HFF-Myc (cell line): ENCODE measurements at regions not wholly inside any gene's neighbourhood (a gene's known extent, or its start where the extent isn't known, plus 50 kb on each side); places are given as distances from the start of the nearest gene placed in this dataset.

Experiments
- DNase-seq: peaks from one replicate; pipeline ENCODE4 v3.0.0-alpha.2; 2011; ENCODE audit warnings: low read depth; ENCODE audit errors: extremely low read depth
- H3K4me3 ChIP-seq: replicated peaks from 2 replicates; pipeline ENCODE4 v1.5.1; 2011; ENCODE audit warnings: low read depth, mild to moderate bottlenecking, control low read depth, low read length
- CTCF ChIP-seq: IDR thresholded peaks from 2 replicates; pipeline ENCODE4 v1.5.1; 2012; ENCODE audit warnings: mild to moderate bottlenecking, low read depth, low read length, control low read depth; ENCODE audit errors: missing control alignments

GRCh38 chr6:150661216-150662007, 61.7 kb downstream of the PLEKHG1 start:
- no peak overlapping the region for H3K4me3 ChIP-seq
- TF ChIP-seq CTCF: no peak
- no peak for DNase-seq

- DNase-seq: no peak
- H3K4me3 ChIP-seq: no peak overlapping the region
- TF ChIP-seq CTCF: no peak
Measured at GRCh38 chr6:150662814-150663213, 63.1 kb downstream of the PLEKHG1 start.

- TF ChIP-seq CTCF: no peak
- no peak for DNase-seq
- no peak overlapping the region for H3K4me3 ChIP-seq
Measured at GRCh38 chr6:150664091-150664490, 64.4 kb downstream of the PLEKHG1 start.

GRCh38 chr6:150666071-150666470, 66.4 kb downstream of the PLEKHG1 start:
- H3K4me3 ChIP-seq: no peak overlapping the region
- DNase-seq: peak; percentile 68
- TF ChIP-seq CTCF: no peak

GRCh38 chr6:150667359-150667758, 67.7 kb downstream of the PLEKHG1 start:
- no peak for TF ChIP-seq CTCF
- no peak overlapping the region for H3K4me3 ChIP-seq
- no peak for DNase-seq

GRCh38 chr6:150667977-150668716, 68.5 kb downstream of the PLEKHG1 start:
- peak; percentile 6 for TF ChIP-seq CTCF
- H3K4me3 ChIP-seq: no peak overlapping the region
- peak; percentile 94 for DNase-seq
